Activated naive CD4-positive, alpha-beta T cell treated with anti-CD3 and anti-CD28 coated beads, Interleukin-2, amount 50 U/mL, for 24 hours (primary cell): ENCODE measurements at regions not wholly inside any gene's neighbourhood (a gene's known extent, or its start where the extent isn't known, plus 50 kb on each side); places are given as distances from the start of the nearest gene placed in this dataset.

Experiments used
- H3K27ac Mint-ChIP-seq: one replicate; pipeline ENCODE4 v1.8.0; 2021; ENCODE audit warnings: mild to moderate bottlenecking, mixed read lengths
- H3K27me3 Mint-ChIP-seq: one replicate; pipeline ENCODE4 v1.8.0; 2021; ENCODE audit warnings: mixed read lengths
- H3K36me3 Mint-ChIP-seq: one replicate; pipeline ENCODE4 v1.8.0; 2021; ENCODE audit warnings: mixed read lengths
- H3K4me1 Mint-ChIP-seq: one replicate; pipeline ENCODE4 v1.8.0; 2021; ENCODE audit warnings: mixed read lengths
- H3K4me3 Mint-ChIP-seq: one replicate; pipeline ENCODE4 v1.8.0; 2021; ENCODE audit warnings: mild to moderate bottlenecking, mixed read lengths
- H3K9me3 Mint-ChIP-seq: one replicate; pipeline ENCODE4 v1.8.0; 2021; ENCODE audit warnings: mixed read lengths

GRCh38 chr17:83144421-83145357, 65.3 kb downstream of the METRNL start:
- no peaks in the 10 kb centered on the region for H3K9me3 Mint-ChIP-seq
- no peak overlapping the region for H3K4me3 Mint-ChIP-seq
- H3K36me3 Mint-ChIP-seq = peaks cover 1% of the 10 kb centered on the region
- no peaks in the 10 kb centered on the region for H3K4me1 Mint-ChIP-seq
- H3K27ac Mint-ChIP-seq = no peak overlapping the region
- H3K27me3 Mint-ChIP-seq = peaks cover 5% of the 10 kb centered on the region

DNA sequence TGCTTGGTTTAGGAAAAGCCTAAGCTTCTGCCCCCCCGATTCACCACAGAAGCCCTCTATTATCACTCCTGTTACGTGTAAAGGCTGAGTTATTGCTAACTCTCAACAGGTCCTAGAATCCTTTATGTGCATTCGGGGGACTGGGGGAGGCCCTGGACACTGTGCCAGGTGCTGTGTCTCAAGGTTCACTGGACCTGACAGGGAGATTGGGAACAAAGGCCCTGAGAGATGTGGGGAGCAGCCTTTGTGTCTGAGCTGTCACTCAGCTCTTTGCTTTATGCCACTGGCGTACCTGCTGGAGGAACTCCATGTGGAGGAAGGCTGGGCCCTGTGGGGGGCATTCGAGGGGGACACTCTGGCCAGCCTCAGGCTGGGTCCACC, 65.9 kb downstream of the METRNL start:
- Mint-ChIP-seq H3K4me3 (no peak overlapping the region), H3K27ac (no peak overlapping the region), H3K9me3 (no peaks in the 10 kb centered on the region), H3K4me1 (no peaks in the 10 kb centered on the region), H3K27me3 (peaks cover 7% of the 10 kb centered on the region), H3K36me3 (peaks cover under 1% of the 10 kb centered on the region)

- Mint-ChIP-seq H3K27ac (no peak overlapping the region), H3K4me1 (no peaks in the 10 kb centered on the region), H3K36me3 (no peaks in the 10 kb centered on the region), H3K9me3 (no peaks in the 10 kb centered on the region), H3K27me3 (peaks cover 3% of the 10 kb centered on the region), H3K4me3 (no peak overlapping the region)
Measured at GRCh38 chr17:83145831-83146230, 66.4 kb downstream of the METRNL start.

DNA sequence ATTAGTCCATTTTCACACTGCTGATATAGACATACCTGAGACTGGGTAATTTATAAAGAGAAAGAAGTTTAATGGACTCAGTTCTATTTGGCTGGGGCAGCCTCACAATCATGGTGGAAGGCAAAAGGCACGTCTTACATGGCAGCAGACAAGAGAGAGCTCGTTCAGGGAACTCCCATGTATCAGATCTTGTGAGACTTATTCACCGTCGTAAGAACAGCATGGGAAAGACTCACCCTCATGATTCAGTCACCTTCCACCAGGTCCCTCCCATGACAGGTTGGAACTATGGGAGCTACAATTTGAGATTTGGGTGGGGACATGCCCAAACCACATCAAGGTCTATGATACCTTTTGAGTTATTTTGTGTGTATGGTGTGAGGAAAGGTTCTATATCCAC, 66.9 kb downstream of the METRNL start:
- Mint-ChIP-seq H3K27me3 (peaks cover 3% of the 10 kb centered on the region), H3K36me3 (no peaks in the 10 kb centered on the region), H3K4me3 (no peak overlapping the region), H3K9me3 (no peaks in the 10 kb centered on the region), H3K4me1 (no peaks in the 10 kb centered on the region), H3K27ac (no peak overlapping the region)

DNA sequence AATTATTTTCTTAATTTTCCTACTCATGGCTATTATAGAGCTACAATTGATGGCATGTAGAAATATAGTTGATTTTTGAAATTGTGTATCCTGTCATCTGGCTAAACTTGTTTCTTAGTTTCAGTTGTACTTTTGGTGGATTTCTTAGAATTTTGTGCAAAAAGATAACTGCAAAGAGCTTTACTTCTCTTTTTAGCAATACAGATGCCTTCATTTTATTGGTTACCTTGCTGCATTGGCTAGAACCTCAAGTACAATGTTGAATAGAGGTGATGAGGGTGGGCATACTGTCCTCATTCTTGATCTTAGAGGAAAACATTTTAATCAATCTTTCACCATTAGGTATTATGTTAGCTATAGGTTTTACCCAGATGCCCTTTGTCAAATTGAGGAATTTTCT, 67.9 kb downstream of the METRNL start:
- Mint-ChIP-seq H3K4me3 (no peak overlapping the region), H3K27me3 (peaks cover 3% of the 10 kb centered on the region), H3K4me1 (no peaks in the 10 kb centered on the region), H3K36me3 (no peaks in the 10 kb centered on the region), H3K27ac (no peak overlapping the region), H3K9me3 (no peaks in the 10 kb centered on the region)

- H3K9me3 Mint-ChIP-seq = no peaks in the 10 kb centered on the region
- H3K27me3 Mint-ChIP-seq = peaks cover 3% of the 10 kb centered on the region
- H3K36me3 Mint-ChIP-seq = no peaks in the 10 kb centered on the region
- H3K27ac Mint-ChIP-seq = no peak overlapping the region
- no peak overlapping the region for H3K4me3 Mint-ChIP-seq
- H3K4me1 Mint-ChIP-seq = no peaks in the 10 kb centered on the region
Measured at GRCh38 chr17:83148317-83149028, 69.1 kb downstream of the METRNL start.

DNA sequence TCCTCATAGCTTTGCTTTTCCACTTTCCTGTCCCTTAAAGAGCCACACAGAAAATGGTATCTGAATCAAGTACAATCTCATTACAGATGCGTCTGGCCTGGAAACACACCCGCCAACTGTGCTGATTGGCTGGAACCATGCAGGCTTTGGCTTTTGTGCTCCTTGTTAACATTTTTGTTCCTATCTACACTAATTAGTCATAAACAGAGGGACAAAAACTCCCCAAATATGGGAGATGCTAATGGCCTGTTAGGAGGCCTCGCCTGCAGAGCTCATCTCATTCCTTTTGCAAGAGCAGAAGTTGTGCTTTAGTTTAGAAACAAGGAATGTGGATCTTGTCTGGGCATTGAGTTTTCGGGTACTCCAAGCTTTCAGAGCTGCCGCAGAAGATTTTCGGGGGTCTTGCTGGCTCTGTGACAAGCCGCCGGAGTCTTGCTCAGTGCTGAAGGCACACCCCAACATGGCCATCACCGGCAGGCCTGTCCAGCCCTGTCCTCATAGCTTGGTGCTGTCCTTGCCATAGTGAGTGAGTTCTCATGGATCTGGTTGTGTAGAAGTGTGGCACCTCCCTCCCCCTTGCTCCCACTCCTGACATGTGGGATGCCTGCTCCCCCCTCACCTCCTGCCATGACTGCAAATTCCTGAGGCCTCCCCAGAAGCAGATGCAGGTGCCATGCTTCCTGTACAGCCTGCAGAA, 69.8 kb downstream of the METRNL start:
- H3K4me1 Mint-ChIP-seq = no peaks in the 10 kb centered on the region
- peaks cover 3% of the 10 kb centered on the region for H3K27me3 Mint-ChIP-seq
- no peak overlapping the region for H3K27ac Mint-ChIP-seq
- no peaks in the 10 kb centered on the region for H3K36me3 Mint-ChIP-seq
- H3K4me3 Mint-ChIP-seq = no peak overlapping the region
- no peaks in the 10 kb centered on the region for H3K9me3 Mint-ChIP-seq

GRCh38 chr17:83149761-83150251, 70.4 kb downstream of the METRNL start:
- H3K9me3 Mint-ChIP-seq = no peaks in the 10 kb centered on the region

GRCh38 chr17:83150369-83151055, 71.1 kb downstream of the METRNL start:
- H3K27me3 Mint-ChIP-seq = peaks cover 3% of the 10 kb centered on the region
- H3K36me3 Mint-ChIP-seq = no peaks in the 10 kb centered on the region
- H3K4me3 Mint-ChIP-seq = no peak overlapping the region
- no peak overlapping the region for H3K27ac Mint-ChIP-seq
- no peaks in the 10 kb centered on the region for H3K4me1 Mint-ChIP-seq
- no peaks in the 10 kb centered on the region for H3K9me3 Mint-ChIP-seq

More at GRCh38 chr17:83149761-83150251, 70.4 kb downstream of the METRNL start:
- H3K36me3 Mint-ChIP-seq = no peaks in the 10 kb centered on the region
- H3K4me1 Mint-ChIP-seq = no peaks in the 10 kb centered on the region
- peak overlapping the region; percentile 17 for H3K27ac Mint-ChIP-seq
- H3K27me3 Mint-ChIP-seq = peaks cover 3% of the 10 kb centered on the region
- H3K4me3 Mint-ChIP-seq = no peak overlapping the region

- H3K27me3 Mint-ChIP-seq = peaks cover 3% of the 10 kb centered on the region
- H3K27ac Mint-ChIP-seq = no peak overlapping the region
- no peaks in the 10 kb centered on the region for H3K36me3 Mint-ChIP-seq
- H3K4me1 Mint-ChIP-seq = no peaks in the 10 kb centered on the region
- H3K4me3 Mint-ChIP-seq = no peak overlapping the region
- H3K9me3 Mint-ChIP-seq = no peaks in the 10 kb centered on the region
Measured at GRCh38 chr17:83151056-83151441, 71.6 kb downstream of the METRNL start.

DNA sequence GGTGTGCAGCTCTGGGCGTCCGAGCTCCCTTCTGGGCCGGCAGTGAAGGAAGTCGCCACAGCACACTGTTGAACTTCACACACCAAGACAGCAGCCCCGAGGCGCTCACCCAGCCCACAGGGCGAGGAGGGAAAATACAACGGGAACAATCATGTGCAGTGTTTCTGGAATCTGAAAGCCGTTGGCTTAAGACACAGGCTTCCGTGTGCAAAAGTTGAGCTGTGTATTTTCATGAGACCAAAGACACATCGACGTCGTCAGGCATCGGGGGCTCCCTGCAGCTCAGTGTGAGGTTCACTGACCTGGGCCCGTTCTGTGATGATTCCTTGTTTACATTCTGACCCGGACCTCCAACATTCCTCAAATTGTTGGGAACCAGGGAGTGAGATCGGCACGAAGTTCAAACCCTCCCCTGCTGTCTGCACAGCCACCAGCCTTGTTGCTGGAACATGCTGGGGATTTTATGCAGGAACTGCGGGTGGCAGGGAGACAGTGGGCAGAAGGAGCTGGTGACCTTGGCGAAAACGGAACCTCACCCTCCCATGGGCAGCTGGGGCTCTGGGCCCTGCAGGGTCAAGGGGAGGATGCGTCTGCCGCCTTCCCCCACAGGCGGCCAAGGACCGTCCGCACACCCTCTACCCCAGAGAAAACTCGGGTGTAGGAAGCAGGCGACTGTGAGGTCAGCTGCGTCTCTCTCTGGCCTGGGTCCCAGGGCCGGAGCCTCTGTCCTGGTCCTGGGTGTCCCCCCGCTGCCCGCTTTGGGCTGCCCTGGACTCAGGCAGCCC, 72.2 kb downstream of the METRNL start:
- Mint-ChIP-seq H3K4me1 (no peaks in the 10 kb centered on the region), H3K27ac (no peak overlapping the region), H3K36me3 (no peaks in the 10 kb centered on the region), H3K9me3 (no peaks in the 10 kb centered on the region), H3K4me3 (no peak overlapping the region), H3K27me3 (peaks cover 3% of the 10 kb centered on the region)

GRCh38 chr17:83152227-83152744, 72.9 kb downstream of the METRNL start:
- no peaks in the 10 kb centered on the region for H3K36me3 Mint-ChIP-seq

GRCh38 chr17:83152745-83153611, 73.6 kb downstream of the METRNL start:
- Mint-ChIP-seq H3K4me3 (no peak overlapping the region), H3K27ac (no peak overlapping the region), H3K27me3 (peaks cover 3% of the 10 kb centered on the region), H3K9me3 (no peaks in the 10 kb centered on the region), H3K36me3 (no peaks in the 10 kb centered on the region), H3K4me1 (no peaks in the 10 kb centered on the region)

More at GRCh38 chr17:83152227-83152744, 72.9 kb downstream of the METRNL start:
- Mint-ChIP-seq H3K4me3 (no peak overlapping the region), H3K27me3 (peaks cover 3% of the 10 kb centered on the region), H3K4me1 (no peaks in the 10 kb centered on the region), H3K9me3 (no peaks in the 10 kb centered on the region), H3K27ac (no peak overlapping the region)
